HG03108 (cell line): ENCODE measurements at regions not wholly inside any gene's neighbourhood (a gene's known extent, or its start where the extent isn't known, plus 50 kb on each side); places are given as distances from the start of the nearest gene placed in this dataset.

Experiments used
- ATAC-seq: cut with Tn5 transposase; IDR thresholded peaks from one replicate; pipeline ENCODE4 v1.9.1; 2021; ENCODE audit warnings: moderate library complexity; ENCODE audit not compliant: unreplicated experiment

- no peak for ATAC-seq
Observed at GRCh38 chr13:64428196-64428595, 2801.9 kb downstream of the PCDH9 start.

DNA sequence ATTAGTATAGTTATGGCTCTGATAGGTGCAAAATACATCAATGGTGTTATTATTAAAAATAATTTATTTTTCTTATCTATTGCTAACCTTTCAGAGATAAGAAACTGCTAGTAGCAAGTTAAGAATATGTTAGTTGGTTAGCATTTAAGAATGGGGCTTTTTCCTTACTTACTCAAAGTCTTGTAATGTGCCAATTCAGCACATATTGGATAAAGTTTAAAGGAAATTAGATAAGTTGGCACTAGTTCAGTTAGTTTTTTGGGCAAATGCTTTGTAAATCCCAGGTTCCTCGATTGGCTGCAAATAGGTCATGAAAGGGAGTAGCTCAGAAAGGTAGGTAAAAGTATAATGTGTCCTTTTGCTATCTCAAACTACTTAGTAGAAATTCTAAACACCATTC is 2806.7 kb downstream of the PCDH9 start:
- no peak for ATAC-seq

DNA sequence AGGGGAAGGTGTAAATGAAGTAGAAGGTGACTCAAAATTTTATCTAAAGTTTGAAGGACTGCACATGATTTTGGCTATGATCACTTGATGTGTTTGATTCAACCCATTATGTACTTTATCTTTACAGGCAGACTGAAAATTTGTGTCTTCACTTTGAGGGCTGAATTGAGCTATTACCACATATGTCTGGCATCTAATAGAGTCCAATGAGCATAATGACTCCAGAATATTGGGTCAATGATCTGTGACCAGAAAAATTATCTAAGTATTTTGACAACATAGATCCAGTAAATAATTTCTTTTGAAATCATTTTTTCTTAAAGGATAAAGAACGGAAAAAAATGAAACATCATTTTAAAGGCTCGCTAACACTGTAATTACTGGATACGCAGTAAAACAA is 2810.0 kb downstream of the PCDH9 start:
- ATAC-seq = no peak

GRCh38 chr13:64417581-64417980 is 2812.6 kb downstream of the PCDH9 start:
- ATAC-seq = no peak

GRCh38 chr13:64414381-64414780 is 2815.8 kb downstream of the PCDH9 start:
- no peak for ATAC-seq

DNA sequence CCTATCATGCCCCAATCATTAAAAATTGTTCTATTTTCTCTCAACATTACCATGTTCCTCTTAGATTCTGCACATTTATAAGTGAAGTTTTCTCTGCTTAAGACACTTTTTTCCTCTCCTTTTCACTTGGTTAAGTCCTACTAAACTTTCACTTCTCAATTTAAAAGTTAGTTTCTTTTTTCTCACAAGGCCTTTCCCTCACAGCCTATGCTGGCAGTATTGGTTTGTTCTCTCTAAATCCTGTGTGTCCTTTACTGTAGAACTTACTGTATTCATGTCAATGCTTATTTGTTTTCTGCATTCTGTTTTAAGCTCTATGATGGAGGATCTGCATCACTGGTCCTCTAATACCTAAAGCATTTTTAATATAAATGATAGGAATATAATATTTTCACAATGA is 2816.6 kb downstream of the PCDH9 start:
- no peak for ATAC-seq

- ATAC-seq = no peak
Observed at GRCh38 chr13:64410276-64411053, 2819.7 kb downstream of the PCDH9 start.

DNA sequence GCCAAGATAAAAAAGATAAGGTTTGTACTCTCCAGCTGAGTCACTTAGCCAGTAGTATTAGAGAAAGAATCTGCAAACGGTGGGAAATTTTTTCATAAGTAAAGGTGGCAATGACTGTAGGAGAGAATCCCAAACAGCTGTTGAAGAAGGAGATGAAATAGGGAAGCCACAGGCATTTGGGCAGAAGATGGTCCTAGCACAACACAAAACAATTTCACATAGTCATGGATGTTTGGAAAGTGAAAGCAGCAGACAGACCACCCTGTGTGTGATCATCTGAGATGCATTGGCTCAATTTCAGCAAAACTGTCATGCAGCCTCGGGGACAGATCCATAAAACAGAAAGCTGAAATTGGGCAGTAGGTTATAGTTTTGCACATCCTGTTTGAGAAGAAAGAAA is 2832.4 kb downstream of the PCDH9 start:
- no peak for ATAC-seq

DNA sequence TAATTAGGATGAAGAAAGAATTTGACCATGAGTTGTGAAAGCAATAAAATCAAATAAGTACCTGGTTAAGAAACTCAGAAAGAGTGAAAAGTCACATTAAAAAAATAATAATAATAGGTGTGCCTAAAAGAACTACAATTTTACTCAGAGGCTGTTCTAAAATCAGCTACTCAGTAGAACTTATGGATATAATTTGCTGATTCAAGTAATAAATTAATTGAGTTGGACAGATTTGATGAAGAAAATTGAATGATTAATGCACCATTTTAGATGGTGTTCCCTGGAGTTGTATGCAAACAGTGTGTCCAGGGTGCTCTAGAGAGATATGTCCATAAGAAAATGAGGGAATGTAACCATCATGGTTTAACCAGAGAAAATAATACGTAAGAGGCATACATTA is 2852.5 kb downstream of the PCDH9 start:
- no peak for ATAC-seq

- ATAC-seq = no peak
Observed at GRCh38 chr13:64371461-64371860, 2858.7 kb downstream of the PCDH9 start.

DNA sequence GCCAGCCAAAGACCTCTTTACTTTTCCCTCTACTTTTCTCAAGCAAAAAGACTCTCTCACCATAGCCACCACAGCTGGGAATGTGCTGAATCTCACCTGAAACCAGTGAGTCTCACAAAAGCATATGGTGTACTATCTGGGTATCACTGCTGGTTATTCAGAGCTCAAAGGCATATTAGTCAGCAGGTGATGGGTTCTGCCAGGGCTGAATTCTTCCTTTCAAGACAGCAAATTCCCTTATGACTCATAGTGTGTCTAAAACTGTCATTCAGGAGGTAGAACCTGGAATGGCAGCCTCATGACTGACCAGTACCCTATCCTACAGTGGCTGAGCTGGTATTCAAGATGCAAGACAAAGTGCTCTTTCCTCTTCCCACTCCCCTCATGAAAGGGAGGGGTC is 2859.1 kb downstream of the PCDH9 start:
- no peak for ATAC-seq

DNA sequence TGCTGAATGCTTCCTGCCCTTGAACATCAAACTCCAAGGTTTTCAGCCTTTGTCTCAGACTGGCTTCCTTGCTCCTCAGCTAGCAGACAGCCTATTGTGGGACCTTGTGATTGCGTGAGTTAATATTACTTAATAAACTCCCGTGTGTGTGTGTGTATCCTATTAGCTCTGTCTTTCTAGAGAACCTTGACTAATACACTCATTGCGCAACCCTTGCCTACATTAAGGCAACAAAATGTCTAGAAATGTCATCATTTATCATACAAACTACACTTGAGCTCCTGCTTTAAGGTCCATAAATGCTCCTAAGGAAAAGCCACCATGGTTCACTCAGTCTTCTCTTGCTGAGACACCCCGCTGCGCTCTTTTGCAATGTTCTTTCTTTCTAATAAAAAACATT is 2861.0 kb downstream of the PCDH9 start:
- ATAC-seq = no peak

- no peak for ATAC-seq
Observed at GRCh38 chr13:64362564-64362963, 2867.6 kb downstream of the PCDH9 start.

DNA sequence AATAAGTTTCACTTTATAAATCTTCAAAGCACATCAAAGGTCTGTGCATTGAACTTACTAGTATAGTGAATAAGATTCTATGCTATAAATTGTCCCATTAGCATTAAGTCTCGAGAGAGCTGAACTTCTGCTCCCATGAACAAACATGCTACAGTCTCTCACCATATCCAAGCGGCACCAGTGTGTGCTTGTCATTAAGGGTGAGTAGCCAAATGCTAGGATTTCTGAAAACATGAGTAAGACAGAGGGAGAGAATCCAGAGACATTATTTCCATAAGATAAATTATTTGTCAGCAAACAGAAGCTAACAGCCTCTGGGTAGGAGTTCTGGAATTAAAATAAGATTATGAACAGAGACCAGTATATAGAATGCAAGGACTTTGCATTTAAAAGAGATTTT is 2882.5 kb downstream of the PCDH9 start:
- no peak for ATAC-seq

DNA sequence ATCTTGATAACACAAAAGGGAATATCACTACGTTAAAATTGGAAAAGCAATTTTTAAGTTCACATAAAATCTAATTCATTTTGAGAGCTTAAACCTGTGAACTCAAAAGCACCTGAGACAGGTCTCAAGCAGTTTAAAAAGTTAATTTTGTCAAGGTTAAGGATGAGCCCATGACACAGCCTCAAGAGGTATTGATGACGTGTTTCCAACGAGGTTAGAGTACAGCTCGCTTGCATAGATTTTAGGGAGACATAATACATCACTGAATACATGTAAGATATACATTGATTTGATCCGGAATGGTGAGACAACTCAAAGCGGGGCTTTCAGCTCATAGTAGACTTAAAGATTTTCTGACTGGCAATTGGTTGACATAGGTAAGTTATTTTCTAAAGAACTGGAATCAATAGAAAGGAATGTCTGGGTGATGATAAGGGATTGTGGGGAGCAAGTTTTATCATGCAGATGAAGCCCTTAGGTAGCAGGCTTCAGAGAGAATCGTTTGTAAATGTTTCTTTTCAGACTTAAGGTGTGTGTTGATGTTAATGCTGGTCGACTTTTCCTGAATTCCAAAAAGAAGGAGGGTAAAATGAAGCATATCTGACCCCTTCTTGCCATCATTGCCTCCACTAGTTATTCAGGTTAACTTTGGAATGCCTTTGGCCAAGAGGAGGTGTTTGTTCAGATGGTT is 2890.6 kb downstream of the PCDH9 start:
- no peak for ATAC-seq

GRCh38 chr13:64338671-64339070 is 2891.5 kb downstream of the PCDH9 start:
- no peak for ATAC-seq

GRCh38 chr13:64333888-64334287 is 2896.2 kb downstream of the PCDH9 start:
- no peak for ATAC-seq

- ATAC-seq = no peak
Observed at GRCh38 chr13:64332048-64332447, 2898.1 kb downstream of the PCDH9 start.

DNA sequence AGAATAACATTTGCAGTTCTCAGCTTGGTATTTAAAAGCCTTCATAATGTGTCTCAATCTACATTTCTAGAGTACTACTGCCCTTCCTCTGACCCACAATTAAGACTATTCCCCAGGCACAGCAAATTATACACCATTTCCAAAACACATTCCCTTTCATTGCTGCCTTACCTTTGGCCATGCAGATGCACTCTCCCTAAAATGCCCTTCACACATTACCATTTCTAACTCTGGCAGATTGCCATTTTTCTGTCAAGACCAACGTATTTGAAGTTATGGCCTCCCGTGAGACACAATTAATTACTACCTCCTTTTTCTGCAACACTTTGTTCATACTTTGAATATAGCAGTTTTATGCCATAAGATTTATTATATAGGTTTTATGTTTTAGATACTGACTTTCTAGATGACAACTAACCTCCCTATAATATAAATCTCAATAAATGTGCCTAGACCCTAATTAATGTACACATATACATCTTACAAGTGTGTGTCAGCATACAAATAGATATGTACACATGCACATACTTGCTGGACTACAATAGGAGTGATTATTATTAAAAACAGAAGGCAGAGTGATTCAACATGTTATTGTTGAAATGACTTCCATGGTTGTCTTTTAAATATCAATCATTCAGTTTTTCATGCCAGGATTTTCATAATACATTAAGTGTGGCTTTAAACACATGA is 2902.5 kb downstream of the PCDH9 start:
- no peak for ATAC-seq

GRCh38 chr13:64314331-64314730 is 2898.7 kb upstream of the PCDH20 start:
- no peak for ATAC-seq

GRCh38 chr13:64311948-64312347 is 2896.3 kb upstream of the PCDH20 start:
- ATAC-seq = no peak

- ATAC-seq = no peak
Observed at GRCh38 chr13:64311112-64311511, 2895.5 kb upstream of the PCDH20 start.
